Esophagus muscularis mucosa (tissue), 3 donors: ENCODE measurements at regions not wholly inside any gene's neighbourhood (a gene's known extent, or its start where the extent isn't known, plus 50 kb on each side); places are given as distances from the start of the nearest gene placed in this dataset.

Experiments used
- POLR2A ChIP-seq: fragments of 450-650 bp; IDR thresholded peaks from one replicate; pipeline ENCODE4 v1.6.1; 2017; ENCODE audit warnings: antibody characterized with exemption, moderate library complexity, mild to moderate bottlenecking, low read depth
- TF ChIP-seq, protein P1 (sequence below), 3 experiments: fragments of 200-600 bp in 2 of 3; fragments of 450-650 bp in 1 of 3; sonication (generic) in 2 of 3; IDR thresholded peaks; one replicate each; pipeline ENCODE4 v1.5.1; 2017 to 2019; ENCODE audit warnings: antibody characterized with exemption in 3 of 3, mild to moderate bottlenecking in 2 of 3, moderate library complexity in 1 of 3

DNA sequence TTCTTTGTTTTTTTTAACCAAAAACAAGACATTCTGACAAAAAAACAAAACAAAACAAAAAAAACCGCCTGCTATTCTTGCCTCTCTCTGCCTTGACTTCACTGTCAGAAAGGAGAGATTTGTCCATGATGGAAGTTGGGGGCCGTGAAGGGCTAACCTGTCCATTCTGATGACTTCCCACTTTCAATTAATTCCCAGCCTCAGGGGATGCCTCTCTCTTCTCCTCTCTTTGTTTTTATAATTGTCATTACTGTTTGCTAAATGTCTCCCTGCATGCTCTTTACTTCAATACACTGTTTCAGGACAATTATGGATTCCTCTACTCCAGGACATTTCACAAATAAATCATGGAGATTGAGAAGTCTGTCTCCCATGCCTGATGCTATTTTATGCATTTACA lies 130.5 kb upstream of the CNR1 start:
- TF ChIP-seq, protein P1, sequence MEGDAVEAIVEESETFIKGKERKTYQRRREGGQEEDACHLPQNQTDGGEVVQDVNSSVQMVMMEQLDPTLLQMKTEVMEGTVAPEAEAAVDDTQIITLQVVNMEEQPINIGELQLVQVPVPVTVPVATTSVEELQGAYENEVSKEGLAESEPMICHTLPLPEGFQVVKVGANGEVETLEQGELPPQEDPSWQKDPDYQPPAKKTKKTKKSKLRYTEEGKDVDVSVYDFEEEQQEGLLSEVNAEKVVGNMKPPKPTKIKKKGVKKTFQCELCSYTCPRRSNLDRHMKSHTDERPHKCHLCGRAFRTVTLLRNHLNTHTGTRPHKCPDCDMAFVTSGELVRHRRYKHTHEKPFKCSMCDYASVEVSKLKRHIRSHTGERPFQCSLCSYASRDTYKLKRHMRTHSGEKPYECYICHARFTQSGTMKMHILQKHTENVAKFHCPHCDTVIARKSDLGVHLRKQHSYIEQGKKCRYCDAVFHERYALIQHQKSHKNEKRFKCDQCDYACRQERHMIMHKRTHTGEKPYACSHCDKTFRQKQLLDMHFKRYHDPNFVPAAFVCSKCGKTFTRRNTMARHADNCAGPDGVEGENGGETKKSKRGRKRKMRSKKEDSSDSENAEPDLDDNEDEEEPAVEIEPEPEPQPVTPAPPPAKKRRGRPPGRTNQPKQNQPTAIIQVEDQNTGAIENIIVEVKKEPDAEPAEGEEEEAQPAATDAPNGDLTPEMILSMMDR (IDR thresholded peaks at IDR 0.05), result no peak
- TF ChIP-seq POLR2A, result no peak
